HG02623 (cell line): ENCODE measurements at regions not wholly inside any gene's neighbourhood (a gene's known extent, or its start where the extent isn't known, plus 50 kb on each side); places are given as distances from the start of the nearest gene placed in this dataset.
"Not testable (repeated sequence)": the region's sequence is repeated elsewhere in the genome, so short reads cannot be mapped to it uniquely, and the experiment has no call there.

ENCODE experiments used
- ATAC-seq: cut with Tn5 transposase; IDR thresholded peaks from one replicate; pipeline ENCODE4 v1.9.1; 2021; ENCODE audit warnings: moderate library complexity; ENCODE audit not compliant: unreplicated experiment

- no peak for ATAC-seq
These were observed 1742.9 kb downstream of the SI start for GRCh38 chr3:163335429-163335828.

- no peak for ATAC-seq
These were observed 1749.6 kb downstream of the SI start for GRCh38 chr3:163328680-163329079.

GRCh38 chr3:163327086-163327485 is 1751.2 kb downstream of the SI start:
- no peak for ATAC-seq

GRCh38 chr3:163315786-163316185 is 1762.5 kb downstream of the SI start:
- ATAC-seq = no peak

DNA sequence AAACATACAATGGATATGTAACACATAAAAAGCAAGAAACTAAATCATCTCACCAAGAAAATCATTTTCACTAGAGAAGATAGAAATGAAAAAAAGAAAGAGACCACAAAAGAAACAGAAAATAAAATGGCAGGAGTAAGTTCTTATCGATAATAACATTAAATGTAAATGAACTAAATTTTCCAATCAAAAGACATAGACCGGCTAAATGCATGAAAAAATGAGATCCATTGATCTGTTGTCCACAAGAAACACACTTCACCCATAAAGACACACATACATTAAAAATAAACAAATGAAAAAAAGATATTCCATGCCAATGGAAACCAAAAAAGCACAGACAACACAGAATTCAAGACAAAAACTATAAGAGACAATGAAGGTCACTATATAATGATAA is 1771.9 kb downstream of the SI start:
- ATAC-seq = no peak

DNA sequence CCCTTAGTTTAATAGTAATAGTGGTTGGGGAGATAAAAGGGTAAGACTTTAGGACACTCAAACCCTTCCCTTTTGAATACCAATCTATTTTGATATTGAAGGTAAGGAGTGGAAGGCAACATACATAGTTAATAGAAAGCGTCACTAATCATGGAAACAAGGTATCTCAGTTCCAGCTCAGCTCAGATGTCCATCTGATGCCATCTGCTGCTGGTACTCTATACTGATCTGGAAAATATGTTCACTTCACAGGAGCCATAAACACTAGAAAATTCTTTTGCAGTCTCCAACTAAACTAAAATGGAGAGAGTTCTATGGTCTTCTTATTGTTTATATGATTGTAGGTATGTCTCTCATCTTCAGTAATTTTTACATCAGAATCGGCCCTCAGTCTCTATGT is 1777.1 kb downstream of the OTOL1 start:
- no peak for ATAC-seq

DNA sequence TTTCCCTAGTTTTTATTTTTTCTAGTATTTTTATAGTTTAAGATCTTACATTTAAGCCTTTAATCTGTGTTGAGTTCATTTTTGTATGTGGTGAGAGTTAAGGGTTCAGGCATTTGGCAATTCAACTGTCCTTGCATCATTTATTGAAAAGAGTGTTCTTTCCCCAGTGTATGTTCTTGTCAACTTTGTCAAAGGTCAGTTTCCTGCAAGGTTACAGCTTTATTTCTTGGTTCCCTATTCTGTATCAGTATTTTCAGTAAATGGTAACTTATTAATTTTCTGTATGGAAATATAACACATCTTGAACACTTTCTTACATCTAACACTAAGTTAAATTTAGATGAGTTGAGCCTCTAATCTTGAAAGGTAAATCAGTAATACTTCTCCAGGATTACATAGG is 1770.1 kb downstream of the OTOL1 start:
- no peak for ATAC-seq

- no peak for ATAC-seq
These were observed 1765.0 kb downstream of the OTOL1 start for GRCh38 chr3:163261618-163262017.

- ATAC-seq = no peak
These were observed 1764.4 kb downstream of the OTOL1 start for GRCh38 chr3:163261056-163261455.

DNA sequence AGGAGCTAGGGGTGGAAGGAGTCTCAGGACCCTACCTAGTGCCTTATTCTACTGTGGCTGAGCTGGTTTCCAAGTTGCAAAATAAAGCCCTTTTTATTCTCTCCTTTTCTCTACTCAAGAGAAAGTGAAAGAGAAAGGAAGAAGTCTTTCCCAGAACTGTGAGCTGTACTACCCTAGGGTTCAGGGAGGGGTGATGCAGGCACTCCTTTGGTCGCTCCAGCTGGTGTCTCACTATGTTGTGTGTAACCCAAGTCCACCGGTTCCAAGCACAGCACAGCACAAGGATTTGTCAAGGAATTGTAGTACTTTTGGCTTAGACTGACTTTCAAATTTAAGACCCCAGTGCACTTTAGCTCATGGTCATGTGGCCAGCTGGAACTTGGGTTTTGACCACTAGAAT is 1721.7 kb downstream of the OTOL1 start:
- ATAC-seq = no peak

- no peak for ATAC-seq
These were observed 1717.2 kb downstream of the OTOL1 start for GRCh38 chr3:163213838-163214237.

DNA sequence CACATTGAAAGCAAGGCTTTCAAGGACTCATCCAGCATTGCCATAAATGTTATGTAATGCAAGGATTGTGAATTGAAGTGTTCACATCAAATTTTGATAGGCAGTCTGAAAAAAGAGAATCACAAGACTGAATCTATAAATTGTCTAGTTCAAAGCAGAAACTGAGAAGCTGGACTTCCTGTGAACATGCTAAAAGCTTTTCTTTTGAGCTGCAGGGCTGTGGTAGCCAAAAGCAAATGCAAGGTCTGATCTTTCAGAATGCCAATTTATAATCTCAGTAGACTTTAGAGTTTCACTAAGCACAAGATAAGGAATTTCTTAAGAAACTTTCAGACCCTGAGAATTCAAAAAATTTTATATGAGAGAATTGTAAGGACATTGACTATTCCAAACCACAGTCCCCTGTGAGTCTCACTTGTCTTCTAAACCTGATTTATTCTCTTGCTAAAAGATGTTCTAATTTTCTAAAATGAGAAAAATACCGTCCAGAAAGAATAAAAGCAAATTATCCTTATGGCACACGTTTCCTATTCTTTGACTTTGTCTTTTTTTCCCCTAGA is 1700.3 kb downstream of the OTOL1 start:
- no peak for ATAC-seq

DNA sequence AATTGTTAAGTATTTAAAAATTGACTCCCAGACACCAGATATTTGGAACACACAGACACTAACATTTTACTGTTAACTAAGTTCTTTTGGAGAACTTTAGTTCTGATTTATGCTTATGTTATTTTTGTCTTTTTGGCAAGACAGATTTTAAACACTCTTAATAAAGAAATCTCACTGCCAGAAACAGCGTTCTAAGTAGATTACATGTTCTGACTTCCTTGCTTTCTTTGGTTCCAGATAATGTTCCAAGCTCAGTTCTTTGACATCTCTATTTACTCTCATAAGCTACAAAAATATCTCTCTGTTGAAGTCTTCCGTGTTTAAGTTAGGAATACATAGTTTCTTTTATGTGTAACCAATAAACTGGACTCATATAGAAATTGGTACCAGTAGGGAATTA is 1699.6 kb downstream of the OTOL1 start:
- no peak for ATAC-seq

DNA sequence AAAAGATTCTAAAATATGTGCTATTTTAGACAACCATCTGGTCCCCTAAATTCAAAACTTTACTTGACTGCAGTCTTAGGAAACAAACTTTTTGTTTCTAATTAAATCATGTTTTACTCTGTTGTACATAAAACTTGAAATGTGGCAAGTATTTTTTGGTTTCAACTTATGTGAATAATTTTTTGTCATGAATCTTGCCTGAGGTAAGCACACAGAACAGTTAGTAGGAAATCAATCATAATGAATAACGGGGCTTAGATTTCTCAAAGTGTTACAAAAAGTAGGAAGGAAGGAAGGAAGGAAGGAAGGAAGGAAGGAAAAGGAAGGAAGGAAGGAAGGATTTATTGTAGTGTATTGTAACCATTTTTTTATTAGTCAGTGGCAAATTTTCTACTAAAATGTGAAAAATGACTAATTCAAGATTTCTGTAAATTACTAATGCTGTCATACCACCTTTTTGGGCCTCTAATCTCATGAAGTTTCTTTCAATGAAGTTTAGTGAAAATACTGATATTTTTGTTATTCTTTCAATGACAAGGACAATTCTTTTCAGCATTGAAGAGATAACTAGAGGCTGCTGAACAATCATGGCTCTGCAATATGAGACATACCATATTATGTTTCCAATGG is 1689.2 kb downstream of the OTOL1 start:
- ATAC-seq = no peak

DNA sequence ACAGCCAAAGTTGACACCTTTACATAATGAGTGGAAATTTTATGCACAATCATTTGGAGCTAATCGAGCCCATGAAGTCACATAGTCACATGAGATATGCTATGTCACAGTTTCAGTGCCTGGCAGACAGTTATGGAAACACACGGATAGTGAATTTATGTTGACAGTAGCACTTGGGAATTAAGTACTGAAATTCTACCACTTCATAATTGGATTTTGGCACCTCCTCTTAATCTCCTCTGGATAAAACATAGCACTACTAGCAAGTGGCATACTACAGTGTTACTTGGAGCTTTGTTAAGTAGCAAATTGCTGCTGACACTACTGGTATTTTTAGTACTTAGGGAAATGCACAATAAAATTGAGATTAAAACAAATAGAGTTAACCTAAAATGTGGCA is 1679.4 kb downstream of the OTOL1 start:
- no peak for ATAC-seq

- not testable (repeated sequence) for ATAC-seq
These were observed 1675.9 kb downstream of the OTOL1 start for GRCh38 chr3:163172513-163172912.

DNA sequence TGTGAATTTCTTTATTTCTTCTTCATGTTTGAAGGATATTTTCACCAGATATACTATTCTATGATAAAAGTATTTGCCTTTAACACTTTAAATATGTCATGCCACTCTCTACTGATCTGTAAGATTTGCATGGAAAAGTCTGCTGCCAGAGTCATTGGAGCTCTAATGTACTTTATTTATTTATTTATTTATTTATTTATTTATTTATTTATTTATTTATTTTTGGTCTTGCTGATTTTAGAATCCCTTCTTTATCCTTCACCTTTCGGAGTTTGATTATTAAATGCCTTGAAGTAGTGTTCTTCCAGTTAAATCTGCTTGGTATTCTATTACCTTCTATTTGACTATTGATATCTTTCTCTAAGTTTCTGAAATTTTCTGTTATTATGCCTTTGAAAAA is 1669.6 kb downstream of the OTOL1 start:
- ATAC-seq = no peak

GRCh38 chr3:163159306-163159705 is 1662.7 kb downstream of the OTOL1 start:
- no peak for ATAC-seq

DNA sequence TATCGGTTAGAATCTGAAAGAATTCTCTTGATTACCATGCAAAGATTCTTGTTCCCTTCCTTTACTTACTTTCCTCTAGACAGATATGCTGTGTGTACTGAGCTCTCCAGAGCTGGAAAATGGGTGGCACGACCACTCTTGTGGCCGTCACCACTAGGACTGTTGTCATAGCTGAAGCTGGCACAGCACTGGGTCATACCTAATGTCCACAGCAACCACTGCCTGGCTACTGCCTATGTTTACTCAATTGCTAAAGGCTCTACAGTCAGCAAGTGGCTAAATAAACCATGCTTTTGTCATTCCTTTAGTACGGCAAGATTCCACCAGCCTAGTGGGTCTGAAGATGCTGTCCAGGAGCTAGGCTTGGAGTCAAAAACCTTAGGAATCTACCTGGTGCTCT is 1643.0 kb downstream of the OTOL1 start:
- no peak for ATAC-seq

DNA sequence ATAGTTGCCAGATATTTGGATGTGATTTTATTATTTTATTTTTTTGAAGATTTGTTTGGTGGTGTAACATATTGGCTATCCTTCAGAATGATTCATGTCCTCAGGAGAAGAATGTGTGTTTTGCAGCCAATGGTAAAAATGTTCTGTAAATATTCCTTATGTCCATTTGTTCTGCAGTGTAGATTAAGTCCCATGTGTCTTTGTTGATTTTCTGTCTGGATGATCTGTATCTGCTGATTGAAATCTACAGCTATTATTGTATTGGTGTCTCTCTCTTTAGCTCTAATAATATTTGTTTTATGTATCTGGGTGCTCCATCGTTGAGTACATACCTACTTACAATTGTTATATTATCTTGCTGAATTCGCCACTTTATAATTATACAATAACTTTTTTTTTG is 1641.7 kb downstream of the OTOL1 start:
- ATAC-seq = no peak

- no peak for ATAC-seq
These were observed 1635.5 kb downstream of the OTOL1 start for GRCh38 chr3:163132111-163132510.

DNA sequence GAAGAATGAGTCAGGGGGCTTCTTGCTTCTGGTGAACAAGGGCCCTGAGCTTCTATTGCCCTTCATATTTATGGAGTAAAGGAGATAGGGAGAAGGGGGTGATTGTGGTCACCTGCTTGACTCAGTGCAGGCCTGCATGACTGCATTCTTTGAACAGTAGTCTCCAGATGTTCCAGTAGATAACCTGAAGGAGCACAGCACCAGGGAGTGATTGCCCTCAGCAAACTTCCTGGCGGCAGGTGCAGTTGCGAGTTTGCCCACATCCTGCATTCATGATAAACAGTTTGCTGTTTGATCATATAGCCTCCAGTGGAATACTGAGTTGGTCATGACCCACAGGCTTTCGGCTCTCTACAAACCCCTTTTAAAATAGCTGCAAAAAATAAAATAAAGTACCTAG is 1632.7 kb downstream of the OTOL1 start:
- no peak for ATAC-seq

GRCh38 chr3:163126115-163126514 is 1629.5 kb downstream of the OTOL1 start:
- no peak for ATAC-seq
